ENCODE measurements at regions not wholly inside any gene's neighbourhood (a gene's known extent, or its start where the extent isn't known, plus 50 kb on each side); places are given as distances from the start of the nearest gene placed in this dataset.
"Not testable (repeated sequence)": the region's sequence is repeated elsewhere in the genome, so short reads cannot be mapped to it uniquely, and the experiment has no call there.

DNA sequence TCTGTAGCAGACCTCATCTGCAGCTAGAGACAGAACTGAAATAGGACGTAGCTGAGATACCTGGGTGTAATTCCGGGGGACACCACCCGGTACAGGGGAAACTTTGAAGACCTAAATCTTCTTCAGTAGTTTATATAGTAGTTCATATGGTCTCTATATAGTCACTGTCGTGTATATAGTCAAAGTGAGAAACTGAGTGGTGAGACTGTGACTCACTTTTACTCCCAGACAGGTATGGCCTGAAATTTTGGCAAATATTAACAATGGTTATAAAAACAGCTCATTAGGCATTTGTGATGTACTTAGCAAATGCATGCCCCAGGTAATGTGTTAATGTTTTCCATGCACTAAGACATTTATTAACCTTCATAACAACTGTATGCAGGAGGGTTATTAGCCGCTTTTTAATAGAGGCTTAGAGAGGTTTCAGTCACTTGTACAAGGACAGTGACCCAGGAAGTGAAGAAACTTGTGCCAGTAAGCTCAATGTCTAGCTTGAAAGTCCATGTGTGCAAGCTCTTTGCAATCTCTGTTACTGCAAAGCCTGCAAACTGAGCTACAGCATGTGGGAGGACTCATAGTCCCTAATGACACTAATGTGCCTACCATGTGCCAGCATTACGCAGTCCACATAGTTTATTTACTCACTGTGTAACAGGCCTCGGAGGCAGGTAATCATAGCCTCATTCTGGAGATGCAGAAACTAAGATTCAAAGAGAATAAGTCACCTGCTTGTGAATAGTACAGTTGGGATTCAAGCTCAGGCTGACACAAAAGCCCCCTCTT is 165.4 kb upstream of the CHD6 start:
- no peak for DNase-seq

DNA sequence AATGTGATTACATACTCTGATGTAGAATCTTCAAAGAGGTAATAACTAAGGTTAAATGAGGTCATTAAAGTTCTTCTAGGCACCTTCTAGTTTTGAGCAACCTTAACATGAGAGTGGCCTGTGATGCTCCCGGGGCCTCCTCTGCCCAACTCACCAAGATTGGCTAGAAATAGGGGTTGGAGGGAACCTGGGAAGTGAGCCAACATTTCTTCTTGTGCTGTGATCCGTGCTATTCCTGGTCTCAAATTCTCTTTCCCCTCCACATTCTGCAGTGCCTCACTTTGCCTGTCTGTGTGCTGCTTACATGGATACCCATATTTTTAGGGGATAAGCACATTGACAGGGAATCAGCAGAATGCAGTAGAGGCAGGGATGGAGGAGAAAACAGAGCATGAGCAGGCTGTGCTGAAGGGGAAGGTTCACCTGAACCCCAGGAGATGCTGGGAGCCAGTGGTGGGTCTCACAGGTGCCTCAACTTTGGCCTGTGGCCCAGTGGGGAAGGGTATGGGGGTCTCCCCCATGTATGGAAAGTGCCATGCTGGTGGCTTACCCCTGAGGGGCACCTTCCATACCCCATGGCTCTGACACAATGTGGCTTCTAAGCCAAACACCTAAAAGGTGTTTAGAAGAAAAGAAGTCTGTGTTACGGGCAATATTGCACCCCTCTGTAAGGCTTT is 164.7 kb upstream of the CHD6 start:
- DNase-seq, result no peak

DNA sequence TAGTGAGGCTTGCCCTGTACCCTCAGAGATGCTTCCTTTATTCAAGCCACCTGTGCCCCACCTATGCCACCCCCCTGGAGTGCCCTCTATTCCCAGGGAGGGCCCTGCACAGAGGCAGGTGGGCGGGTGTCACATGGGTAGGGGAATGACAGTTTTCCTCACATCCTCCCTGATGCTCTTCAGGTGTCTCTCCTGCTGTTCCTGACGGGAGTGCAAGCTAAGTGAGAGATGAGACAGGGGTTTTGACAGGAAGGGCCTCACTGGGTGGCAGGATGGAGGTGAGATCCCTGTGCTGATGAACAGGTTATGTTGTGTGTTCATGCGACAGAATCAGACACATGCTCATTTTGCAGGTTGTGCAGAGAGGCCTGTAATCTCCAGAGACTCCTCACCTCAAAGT is 164.1 kb upstream of the CHD6 start:
- DNase-seq, result no peak

DNA sequence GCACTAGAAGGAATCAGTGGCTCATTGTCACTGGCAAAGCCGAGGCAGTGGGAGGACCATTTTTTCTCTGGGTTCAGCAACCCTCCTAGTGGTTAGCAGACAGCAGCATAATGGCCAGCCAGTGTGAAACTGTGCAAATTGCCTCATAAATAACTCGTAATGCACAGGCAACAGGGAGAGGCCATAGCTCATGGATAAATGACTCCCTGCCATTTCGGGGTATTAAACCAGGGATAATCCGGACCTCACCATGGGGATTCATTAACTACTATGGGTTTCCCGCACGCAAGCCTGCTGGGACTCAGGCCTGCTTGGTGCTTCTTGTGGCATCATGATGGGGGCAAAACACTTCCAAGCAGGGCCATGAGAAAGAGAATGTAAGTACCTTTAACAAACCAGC is 158.2 kb upstream of the CHD6 start:
- DNase-seq, result no peak

DNA sequence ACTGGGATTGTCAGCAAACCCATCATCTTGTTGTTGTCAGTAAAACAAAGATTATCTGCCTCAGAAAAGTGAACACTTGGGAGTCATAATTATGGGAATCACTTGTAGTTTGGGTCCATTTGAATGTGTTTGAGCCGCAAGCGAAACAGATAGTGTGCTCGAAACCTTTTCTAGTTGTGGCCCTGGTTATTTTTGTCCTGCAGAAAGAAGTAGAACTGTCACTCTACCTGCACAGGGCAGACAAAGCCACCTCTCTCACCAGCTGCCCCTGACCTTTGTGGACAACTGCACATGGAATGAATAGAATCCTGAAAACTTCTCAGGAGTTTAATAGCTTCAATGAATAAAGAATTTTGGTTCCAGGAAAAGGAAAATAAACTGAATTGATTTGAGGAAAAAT is 156.1 kb upstream of the CHD6 start:
- no peak for DNase-seq

DNA sequence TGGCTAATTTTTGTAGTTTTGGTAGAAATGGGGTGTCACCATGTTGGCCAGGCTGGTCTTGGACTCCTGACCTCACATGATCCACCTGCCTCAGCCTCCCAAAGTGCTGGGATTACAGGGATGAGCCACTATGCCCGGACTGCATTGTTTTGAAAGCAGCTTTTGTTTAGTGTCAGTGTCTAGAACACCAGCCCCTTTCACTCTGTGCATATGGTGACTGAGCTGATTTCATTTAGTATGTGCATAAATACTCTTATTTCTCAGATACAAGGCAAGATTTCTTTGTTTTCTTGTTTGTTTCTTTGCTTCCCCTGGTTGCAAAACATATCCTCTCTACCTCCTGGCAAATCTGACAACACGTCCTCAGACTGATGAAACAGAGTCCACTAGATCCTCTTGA is 152.8 kb upstream of the CHD6 start:
- no peak for DNase-seq

DNA sequence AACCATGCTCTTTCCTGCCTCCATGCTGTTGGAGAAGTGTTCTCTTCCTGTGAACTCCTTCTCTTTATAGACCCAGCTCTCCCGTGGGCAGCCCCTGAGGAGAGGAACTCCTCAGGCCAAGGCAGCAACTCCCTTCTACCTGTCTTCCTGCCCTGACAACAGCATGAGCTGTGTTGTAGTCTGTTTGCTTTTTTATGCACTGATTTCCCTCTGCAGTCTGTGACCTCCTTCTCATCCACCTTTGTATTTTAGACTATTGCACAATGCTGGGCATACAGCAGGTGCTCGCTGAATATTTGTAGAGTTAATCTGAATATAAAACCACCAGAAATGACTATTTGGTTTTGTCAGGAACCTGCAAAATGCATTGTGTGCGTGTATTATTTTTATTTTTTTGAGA is 152.2 kb upstream of the CHD6 start:
- DNase-seq, result no peak

DNA sequence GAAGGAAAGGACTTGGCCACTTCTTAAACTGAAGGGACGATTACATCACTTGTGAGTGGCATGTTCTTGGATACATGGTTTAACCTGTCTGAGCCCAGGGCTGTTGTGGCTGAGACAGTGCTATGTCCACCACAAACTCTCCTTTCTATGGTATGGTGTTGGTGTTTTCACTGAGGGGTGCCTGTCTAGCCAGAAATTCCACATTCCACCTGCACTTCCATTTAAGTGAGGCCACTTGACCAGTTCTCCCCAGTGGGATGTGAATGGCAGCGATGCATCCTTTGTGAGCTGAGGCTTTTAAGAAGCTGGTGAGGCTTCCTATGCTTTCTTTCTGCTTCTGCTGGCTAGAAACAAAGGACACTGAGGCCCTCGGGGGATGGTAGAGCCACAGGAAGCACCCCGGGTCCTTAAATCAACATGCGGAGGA is 151.4 kb upstream of the CHD6 start:
- DNase-seq, result no peak

DNA sequence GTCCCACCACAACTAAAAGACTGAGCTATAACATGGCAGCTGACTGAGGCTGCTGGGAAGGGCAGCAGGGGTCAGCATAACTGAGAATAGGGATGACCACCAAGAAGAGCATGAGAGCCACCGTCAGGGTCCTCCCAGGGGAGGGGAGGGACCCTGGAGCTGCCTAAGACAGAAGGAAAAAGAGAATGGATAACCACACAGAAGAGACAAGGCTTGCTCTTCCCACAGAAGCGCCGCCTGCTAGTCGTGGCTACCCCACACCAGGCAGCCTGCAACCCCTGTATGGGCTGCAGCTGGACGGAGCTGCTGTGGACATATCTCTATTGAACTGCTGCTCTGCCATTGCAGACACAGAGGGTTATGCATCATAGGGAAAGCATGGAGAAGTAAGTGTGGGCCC is 132.0 kb upstream of the CHD6 start:
- DNase-seq, result no peak

DNA sequence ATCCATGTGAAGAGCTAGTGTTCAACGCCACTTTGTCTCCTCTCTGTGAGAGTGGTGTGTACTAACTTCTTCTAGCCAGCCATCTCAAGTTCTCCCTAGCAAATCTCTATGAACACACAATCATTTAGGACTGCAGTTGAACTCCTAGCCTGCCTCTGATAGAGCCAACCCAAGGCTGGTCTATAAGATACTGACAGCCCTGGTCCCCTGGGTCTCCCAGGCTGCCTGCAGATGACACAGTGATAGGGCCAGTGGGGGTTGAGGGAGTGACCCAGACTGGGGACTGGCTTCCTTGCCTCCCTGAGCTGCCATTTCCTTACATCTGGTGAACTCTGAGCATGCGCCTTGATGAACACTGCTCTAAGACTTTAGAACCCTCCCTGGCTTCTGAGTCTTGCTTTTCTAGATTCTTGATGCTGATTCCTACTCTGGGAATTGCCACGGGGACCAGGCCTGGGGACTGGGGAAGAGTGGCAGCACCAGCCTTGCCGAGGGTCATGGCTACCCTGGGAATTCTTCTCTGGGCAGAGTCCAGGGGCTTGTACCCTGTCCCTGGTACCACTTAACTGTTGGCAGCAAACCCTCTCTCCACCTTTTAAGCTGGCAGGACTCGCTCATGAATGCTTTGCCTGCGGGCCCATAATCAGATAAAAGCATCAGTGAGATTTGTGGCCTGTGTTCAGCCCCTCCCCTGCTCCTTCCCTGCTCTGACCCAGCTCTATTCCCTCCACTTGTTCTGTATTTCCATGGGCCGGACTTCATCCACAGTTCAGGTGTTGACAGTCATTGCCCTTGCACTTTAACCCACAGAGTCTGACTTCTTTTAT is 130.8 kb upstream of the CHD6 start:
- DNase-seq, result no peak

DNA sequence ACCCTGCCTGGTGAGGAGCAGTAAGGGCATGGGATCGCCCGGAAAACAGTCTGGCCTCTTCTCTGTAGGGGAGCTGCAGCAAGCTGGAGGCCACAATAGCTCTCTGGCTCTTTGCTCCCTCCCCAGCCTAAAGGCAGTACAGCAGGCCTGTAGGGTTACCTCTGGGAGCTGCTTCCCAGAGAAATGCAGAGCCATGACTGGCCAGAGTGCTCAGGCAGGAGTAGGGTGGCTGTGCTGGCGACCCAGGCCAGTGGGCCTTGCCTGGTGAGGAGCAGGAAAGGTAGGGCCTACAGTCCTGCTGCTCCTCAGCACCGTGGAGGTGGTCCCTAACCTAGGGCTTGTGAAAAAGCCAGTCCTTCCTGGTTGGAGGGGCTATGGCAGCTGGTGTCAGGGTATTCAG is 129.9 kb upstream of the CHD6 start:
- no peak for DNase-seq

DNA sequence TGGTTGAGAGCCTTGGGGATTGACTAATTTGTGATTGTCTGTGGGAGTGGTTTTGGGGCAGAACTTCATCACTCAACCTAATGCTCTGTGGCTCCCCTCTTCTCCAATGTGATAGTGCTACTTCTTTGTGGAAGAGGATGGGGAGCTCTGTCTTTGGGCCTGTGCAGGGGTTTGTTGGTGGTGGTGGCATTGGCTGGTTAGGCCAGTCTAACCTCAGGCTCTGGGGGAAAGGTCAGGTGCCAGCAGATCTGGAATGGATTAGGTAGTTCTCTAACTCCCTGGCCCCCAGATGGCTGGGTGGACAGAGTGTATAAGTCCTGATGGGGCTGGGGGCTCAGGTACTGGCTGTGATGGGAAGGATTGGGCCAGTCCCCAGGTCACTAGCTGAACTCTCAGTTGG is 129.0 kb upstream of the CHD6 start:
- no peak for DNase-seq

DNA sequence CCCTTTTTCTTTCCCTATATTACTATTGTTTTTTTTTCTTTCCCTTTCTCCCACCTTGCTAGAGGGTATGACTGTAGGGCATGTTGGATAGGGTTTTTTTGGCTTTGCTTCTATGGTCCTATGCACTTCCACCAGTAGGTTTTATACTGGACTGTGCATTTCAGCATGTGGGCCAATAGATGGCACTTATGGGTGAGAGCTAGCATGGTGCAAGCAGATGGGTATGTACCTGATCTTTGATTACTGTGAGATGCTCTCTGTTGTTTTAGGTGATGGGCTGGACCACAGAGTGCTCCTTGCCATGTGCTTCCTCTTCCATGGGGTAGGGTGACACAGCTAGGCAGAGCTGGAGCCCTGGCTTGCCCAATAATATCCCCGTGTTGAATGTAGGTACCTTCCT is 128.5 kb upstream of the CHD6 start:
- no peak for DNase-seq

DNA sequence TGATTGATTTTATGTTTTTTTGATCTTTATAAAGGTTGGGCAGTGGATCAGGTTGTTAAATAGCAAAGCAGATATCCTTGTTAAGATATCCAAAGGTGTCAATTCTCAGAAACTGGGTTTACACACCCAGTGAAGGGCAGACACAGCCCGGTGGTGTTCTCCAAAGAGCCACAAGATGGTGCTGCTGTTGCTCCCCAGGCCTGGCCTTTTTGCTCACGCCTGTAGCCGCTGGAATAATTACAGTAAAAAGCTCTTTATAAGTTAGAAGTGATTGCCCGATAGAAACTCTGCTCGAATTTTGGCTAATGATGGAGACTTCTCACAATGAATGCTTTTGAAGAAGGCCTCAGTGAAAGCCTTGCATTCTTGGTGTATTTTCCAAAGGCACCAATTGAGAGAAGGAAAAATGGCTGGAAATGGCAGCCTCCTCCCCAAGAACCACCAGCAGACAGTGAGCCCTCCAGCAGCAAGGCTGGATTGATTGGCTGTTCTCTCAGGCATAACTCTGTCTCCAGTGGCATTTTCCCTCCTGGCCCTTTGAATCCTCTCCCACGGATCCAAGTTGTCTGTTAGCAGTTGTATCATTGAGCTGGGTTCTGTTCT is 120.5 kb upstream of the CHD6 start:
- peak; percentile 36 for DNase-seq

DNA sequence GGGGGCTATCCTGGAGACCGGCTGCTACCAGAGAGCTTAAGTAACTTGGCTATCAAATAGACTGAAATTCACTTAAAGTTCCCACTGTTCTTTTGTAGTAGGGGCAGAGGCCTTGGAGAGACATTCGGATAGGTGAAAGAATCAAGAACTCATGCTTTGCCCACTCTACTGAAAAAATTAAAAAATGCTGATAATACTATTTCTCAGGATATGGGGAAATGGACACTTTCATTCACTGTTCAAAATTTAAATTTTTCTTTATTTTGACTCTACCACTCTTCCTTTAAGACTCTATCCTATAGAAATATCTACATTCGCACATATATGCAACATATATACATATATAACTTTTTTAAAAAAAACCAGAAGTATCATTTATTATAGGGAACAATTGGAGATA is 117.8 kb upstream of the CHD6 start:
- no peak for DNase-seq

DNA sequence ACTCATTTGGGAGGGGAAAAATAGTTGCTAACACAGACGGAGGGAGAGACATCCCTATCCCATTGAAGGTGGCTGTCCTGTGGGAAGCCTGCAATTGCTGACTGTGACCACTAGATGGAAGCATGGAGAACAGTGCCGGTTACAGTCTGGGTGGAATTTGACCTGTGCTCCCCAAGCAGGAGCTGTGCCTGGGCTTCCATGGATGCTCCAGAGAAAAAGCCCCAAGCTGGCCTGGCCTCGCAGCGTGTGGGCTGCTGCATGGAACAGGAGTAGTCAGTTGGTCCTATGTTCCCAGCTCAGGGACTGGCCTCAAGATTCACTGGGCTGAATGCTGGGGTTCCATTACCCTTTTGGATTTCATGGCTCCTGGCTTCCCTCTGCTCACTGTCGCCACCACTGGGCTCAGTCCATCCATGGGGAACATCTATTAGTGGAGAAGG is 116.3 kb upstream of the CHD6 start:
- DNase-seq, result peak; percentile 25

DNA sequence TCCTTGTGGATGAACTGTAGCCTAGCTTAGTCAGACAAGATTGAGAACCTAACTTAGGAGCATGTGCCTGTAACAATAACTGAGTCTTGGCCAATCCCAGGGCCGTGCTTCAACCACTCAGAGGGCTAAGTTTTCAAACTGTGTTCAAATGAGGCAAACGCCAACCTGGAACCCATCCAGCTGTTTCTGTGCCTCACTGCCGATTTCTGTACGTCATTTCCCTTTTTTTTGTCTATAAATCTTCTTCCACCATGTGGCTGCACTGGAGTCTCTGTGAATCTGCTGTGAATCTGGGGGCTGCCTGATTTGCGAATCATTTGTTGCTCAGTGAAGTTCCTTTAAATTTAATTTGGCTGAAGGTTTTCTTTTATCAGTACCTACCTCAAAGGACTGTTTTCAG is 115.0 kb upstream of the CHD6 start:
- no peak for DNase-seq

DNA sequence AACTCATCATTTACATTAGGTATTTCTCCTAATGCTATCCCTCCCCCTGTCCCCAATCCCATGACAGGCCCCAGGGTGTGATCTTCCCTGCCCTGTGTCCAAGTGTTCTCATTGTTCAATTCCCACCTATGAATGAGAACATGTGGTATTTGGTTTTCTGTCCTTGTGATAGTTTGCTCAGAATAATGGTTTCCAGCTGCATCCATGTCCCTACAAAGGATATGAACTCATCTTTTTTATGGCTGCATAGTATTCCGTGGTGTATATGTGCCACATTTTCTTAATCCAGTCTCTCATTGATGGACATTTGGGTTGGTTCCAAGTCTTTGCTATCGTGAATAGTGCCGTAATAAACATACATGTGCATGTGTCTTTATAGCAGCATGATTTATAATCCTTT is 113.0 kb upstream of the CHD6 start:
- not testable (repeated sequence) for DNase-seq

DNA sequence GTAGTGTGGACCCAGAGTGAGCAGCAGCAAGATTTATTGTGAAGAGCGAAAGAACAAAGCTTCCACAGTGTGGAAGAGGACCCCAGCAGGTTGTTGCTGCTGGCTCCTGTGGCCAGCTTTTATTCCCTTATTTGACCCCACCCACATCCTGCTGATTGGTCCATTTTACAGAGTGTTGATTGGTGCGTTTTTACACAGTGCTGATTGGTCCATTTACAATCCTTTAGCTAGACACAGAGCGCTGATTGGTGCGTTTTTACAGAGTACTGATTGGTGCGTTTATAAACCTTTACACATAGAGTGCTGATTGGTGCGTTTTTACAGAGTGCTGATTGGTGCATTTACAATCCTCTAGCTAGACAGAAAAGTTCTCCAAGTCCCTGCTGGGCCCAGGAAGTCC is 109.5 kb upstream of the CHD6 start:
- DNase-seq, result not testable (repeated sequence)

DNA sequence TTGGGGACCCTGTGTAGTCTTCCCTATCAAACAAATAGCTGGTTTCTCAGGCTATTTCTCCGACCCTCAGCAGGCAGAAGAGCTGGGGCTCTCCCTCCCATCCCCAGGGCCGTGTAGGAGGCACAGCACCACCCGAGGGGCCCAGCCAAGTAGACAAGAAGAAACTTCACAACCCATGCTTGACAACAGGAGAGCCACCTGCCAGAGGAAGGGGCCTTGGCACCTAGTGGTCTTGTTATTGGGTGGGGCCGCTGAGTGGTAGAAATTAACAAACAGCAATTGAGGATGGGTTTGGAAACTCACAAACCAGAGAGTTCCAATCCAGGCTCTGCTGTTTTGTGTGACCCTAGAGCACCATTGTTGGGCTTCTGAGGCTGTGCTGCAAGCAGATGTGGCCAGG is 108.5 kb upstream of the CHD6 start:
- DNase-seq, result no peak

DNA sequence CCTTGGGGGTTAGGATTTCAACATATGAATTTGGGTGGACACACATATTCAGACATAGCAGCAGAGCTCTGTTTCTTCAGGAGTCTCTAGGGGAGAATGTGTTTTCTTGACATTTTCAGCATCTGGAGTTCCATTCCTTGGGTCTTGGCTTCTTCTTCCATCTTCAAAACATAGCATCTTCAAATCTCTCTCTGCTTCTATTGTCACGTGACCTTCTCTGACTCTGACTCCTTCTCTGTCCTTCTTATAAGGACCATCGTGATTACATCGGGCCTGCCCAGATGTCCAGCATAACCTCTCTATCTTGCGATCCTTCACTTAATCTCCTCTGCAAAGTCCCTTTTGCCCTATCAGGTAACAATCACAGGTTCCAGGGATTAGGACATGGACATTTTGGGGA is 101.0 kb upstream of the CHD6 start:
- no peak for DNase-seq

DNA sequence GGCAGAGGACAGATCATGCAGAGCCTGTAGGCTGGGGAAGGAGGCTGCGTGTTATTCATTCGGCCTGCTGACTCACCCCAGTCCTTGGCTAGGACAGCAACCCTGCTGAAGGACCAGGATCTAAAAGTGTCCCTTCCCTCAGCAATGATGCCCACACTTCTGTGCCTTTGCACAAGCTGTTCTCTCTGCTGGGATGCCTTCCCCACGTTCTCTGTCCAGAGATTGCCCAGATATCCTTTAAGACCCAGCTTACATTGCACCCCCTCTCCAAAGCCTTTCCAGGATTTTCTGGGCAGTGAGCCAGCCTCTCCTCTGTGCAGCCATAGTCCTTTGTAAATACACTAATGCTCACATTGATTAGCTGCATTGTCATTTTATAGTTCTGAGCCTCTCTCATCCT is 99.3 kb upstream of the CHD6 start:
- no peak for DNase-seq

DNA sequence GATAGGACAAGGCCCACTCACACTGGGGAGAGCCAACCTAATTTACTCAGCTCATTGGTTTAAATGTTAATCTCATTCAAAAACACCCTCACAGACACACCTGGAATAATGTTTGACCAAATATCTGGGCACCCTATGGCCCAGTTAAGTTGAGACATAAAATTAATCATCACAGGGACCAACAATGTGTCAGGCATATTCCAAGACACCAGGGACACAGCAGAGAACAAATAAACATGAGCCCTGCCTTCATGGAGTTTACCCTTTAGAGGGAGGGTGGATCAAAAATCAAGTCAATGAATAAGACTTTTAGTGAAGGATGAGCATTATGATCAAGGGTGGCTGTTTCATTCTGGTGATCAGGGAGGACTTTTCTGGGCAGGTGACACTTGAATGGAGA is 98.7 kb upstream of the CHD6 start:
- no peak for DNase-seq
